ENCODE measurements at regions not wholly inside any gene's neighbourhood (a gene's known extent, or its start where the extent isn't known, plus 50 kb on each side); places are given as distances from the start of the nearest gene placed in this dataset.

DNA sequence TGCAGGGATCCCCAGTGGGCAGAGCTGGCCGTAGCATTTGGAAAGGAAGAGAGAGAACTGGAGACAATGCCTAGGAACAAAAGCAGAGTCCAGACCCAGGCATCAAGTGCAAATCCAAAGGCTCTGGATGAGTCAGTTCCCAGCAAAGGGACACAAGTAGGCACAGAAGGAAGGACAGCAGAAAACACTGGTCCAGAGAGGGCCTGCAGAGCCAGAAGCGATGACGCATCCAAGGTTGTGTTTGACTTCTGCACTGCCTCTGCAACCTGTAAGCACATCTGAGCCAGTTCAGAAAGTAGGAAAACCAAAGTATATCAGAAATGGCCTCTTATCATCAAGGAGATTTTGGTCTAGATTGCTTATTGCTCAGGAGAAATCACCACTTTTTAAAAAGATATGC, 604.5 kb downstream of the FGF9 start:
- no peak for TF ChIP-seq CTCF (conservative IDR thresholded peaks at IDR 0.05; ENCODE audit: low read depth, low read length)
- H3K4me3 ChIP-seq (ENCODE audit: low read length): no peak overlapping the region
- DNase-seq (ENCODE audit: low read depth): no peak

- TF ChIP-seq CTCF (conservative IDR thresholded peaks at IDR 0.05; ENCODE audit: low read depth, low read length): no peak
- H3K4me3 ChIP-seq (ENCODE audit: low read length): no peak overlapping the region
Measured at GRCh38 chr13:22276616-22277015, 605.7 kb downstream of the FGF9 start.

DNA sequence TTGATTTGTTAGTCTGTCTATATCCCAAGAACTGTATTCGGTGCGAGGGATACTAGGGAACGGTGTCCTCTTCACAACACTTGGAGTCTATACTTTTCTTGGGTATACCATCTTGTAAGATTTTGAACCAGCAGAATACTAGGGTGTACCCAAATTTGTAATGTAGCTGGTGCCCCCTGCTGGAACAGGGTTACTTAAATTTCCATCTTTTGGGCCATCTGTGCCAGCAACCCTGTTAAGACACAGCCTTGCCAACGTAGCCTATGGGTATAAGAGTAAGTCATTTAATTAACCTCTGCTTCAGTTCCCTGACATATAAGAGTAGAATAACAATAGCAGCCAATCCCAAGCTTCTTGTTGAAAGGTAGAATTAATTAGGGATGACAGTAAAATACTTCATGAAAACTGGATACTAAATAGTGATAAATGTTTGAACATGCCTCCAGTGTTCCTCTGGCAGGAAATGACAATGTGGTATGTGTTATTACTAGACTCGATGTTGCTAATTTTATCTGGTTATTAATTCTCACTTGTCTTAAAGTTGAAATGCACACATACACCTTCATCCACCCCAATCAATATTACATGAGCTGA, 607.6 kb downstream of the FGF9 start:
- TF ChIP-seq CTCF (conservative IDR thresholded peaks at IDR 0.05; ENCODE audit: low read depth, low read length): no peak
- DNase-seq (ENCODE audit: low read depth): no peak
- H3K4me3 ChIP-seq (ENCODE audit: low read length): no peak overlapping the region

More at GRCh38 chr13:22276616-22277015, 605.7 kb downstream of the FGF9 start:
- DNase-seq (ENCODE audit: low read depth): no peak

- DNase-seq (ENCODE audit: low read depth): no peak
- no peak for TF ChIP-seq CTCF (conservative IDR thresholded peaks at IDR 0.05; ENCODE audit: low read depth, low read length)
- no peak overlapping the region for H3K4me3 ChIP-seq (ENCODE audit: low read length)
Measured at GRCh38 chr13:22285867-22286266, 615.0 kb downstream of the FGF9 start.

GRCh38 chr13:22286338-22286737, 615.5 kb downstream of the FGF9 start:
- H3K4me3 ChIP-seq (ENCODE audit: low read length): no peak overlapping the region
- no peak for DNase-seq (ENCODE audit: low read depth)
- TF ChIP-seq CTCF (conservative IDR thresholded peaks at IDR 0.05; ENCODE audit: low read depth, low read length): no peak

GRCh38 chr13:22287343-22287920, 616.6 kb downstream of the FGF9 start:
- no peak overlapping the region for H3K4me3 ChIP-seq (ENCODE audit: low read length)
- no peak for TF ChIP-seq CTCF (conservative IDR thresholded peaks at IDR 0.05; ENCODE audit: low read depth, low read length)
- DNase-seq (ENCODE audit: low read depth): no peak

DNA sequence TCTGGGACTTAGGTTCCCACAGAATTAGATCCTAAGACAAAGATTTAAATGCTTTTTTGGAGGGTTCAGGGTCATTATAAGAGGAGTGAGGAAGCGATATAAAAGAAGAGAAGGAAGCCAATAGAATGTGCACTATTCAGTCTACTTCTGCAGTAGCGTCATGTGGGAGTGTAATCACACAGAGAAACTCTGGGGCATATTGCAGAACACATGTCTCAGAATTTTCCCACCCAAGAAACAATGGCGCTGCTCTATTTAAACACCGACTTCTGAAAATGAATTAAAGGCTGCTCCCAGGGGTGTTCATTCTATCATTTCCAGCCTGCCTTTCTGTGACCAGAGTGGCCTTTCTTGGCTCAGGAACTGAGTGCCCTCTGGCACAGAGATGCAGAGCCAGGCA, 617.6 kb downstream of the FGF9 start:
- no peak for DNase-seq (ENCODE audit: low read depth)
- H3K4me3 ChIP-seq (ENCODE audit: low read length): no peak overlapping the region
- no peak for TF ChIP-seq CTCF (conservative IDR thresholded peaks at IDR 0.05; ENCODE audit: low read depth, low read length)

Measured in retinal pigment epithelial cell (primary cell).